H1 (cell line): ENCODE measurements at regions not wholly inside any gene's neighbourhood (a gene's known extent, or its start where the extent isn't known, plus 50 kb on each side); places are given as distances from the start of the nearest gene placed in this dataset.

Experiments used
- CTCF ChIA-PET: fragments of 300-600 bp; sonication (Branson Sonifier 250); formaldehyde crosslinking; loops from one replicate; lab custom pipeline; 2021; ENCODE audit not compliant: partially characterized antibody; lab: Charles Lee
- POLR2A ChIA-PET: fragments of 300-600 bp; sonication (Branson Sonifier 250); formaldehyde crosslinking; loops from one replicate; lab custom pipeline; 2021; ENCODE audit warnings: inconsistent platforms; ENCODE audit not compliant: partially characterized antibody; lab: Charles Lee
- DNase-seq, 2 experiments: peaks; one replicate each; pipeline versions ENCODE4 v3.0.0 to v3.0.0-alpha.2; 2010 to 2022; ENCODE audit warnings: low spot score in 2 of 2, low read depth in 1 of 2, mixed read lengths in 1 of 2
- FAIRE-seq: peaks from 2 replicates; lab custom pipeline; 2011; peaks lifted over from hg19 to GRCh38; lab: Jason Lieb, UNC
- H2AFZ ChIP-seq: 2 replicates; pipeline ENCODE4 v1.8.1; 2012; ENCODE audit warnings: low read length, inconsistent platforms
- H2AK5ac ChIP-seq: 2 replicates; pipeline ENCODE4 v1.6.1; 2013; ENCODE audit warnings: low read depth, low read length
- H2BK120ac ChIP-seq: replicated peaks from 2 replicates; pipeline ENCODE3; 2013; ENCODE audit warnings: low read depth, low read length, inconsistent platforms
- H2BK12ac ChIP-seq: 2 replicates; pipeline ENCODE4 v1.6.1; 2013; ENCODE audit warnings: low read depth, low read length
- H2BK15ac ChIP-seq: 2 replicates; pipeline ENCODE4 v1.6.1; 2013; ENCODE audit warnings: low read length
- H2BK20ac ChIP-seq: 2 replicates; pipeline ENCODE4 v1.6.1; 2013; ENCODE audit warnings: low read length
- H2BK5ac ChIP-seq: 2 replicates; pipeline ENCODE4 v1.6.1; 2013; ENCODE audit warnings: low read depth, low read length
- H3K14ac ChIP-seq: 2 replicates; pipeline ENCODE4 v1.6.1; 2013; ENCODE audit warnings: inconsistent platforms; ENCODE audit not compliant: insufficient read length
- H3K18ac ChIP-seq: 2 replicates; pipeline ENCODE4 v1.6.1; 2013; ENCODE audit warnings: low read length; ENCODE audit errors: extremely low read depth
- H3K23ac ChIP-seq: 2 replicates; pipeline ENCODE4 v1.6.1; 2013; ENCODE audit warnings: inconsistent platforms; ENCODE audit not compliant: insufficient read length
- H3K23me2 ChIP-seq: 2 replicates; pipeline ENCODE4 v1.6.1; 2013; ENCODE audit warnings: low read depth, low read length
- H3K27ac ChIP-seq: 2 replicates; pipeline ENCODE4 v1.6.1; 2011; ENCODE audit warnings: low read depth, low read length, inconsistent platforms
- H3K27me3 ChIP-seq, 4 experiments: replicated peaks in 1 of 4; 1 replicate in 1 of 4; 2 replicates in 3 of 4; pipeline versions ENCODE4 v1.6.1 to v1.8.1; 2011 to 2013; ENCODE audit warnings: low read length in 3 of 4, mild to moderate bottlenecking in 3 of 4, inconsistent platforms in 2 of 4, mixed read lengths in 2 of 4, moderate library complexity in 1 of 4; ENCODE audit not compliant: control insufficient read depth in 3 of 4, insufficient read depth in 3 of 4; ENCODE audit errors: extremely low read depth in 1 of 4
- H3K36me3 ChIP-seq, 4 experiments: 2 replicates each; pipeline versions ENCODE4 v1.6.1 to v1.8.1; 2011 to 2013; ENCODE audit warnings: mild to moderate bottlenecking in 4 of 4, low read length in 3 of 4, moderate library complexity in 2 of 4, control low read depth in 1 of 4, inconsistent platforms in 1 of 4; ENCODE audit not compliant: insufficient read depth in 4 of 4, control insufficient read depth in 2 of 4
- H3K4ac ChIP-seq: replicated peaks from 2 replicates; pipeline ENCODE3; 2013; ENCODE audit warnings: low read length, low read depth, mixed read lengths, inconsistent platforms; ENCODE audit not compliant: insufficient read length
- H3K4me1 ChIP-seq, 4 experiments: replicated peaks in 1 of 4; 1 replicate in 1 of 4; 2 replicates in 3 of 4; pipeline versions ENCODE4 v1.6.1 to v1.8.1; 2011 to 2013; ENCODE audit warnings: low read length in 3 of 4, inconsistent platforms in 2 of 4, mixed read lengths in 1 of 4; ENCODE audit not compliant: insufficient read depth in 4 of 4, control insufficient read depth in 3 of 4
- H3K4me2 ChIP-seq, 2 experiments: 2 replicates each; pipeline versions ENCODE4 v1.6.1 to v1.8.1; 2011 to 2013; ENCODE audit warnings: low read depth in 2 of 2, low read length in 2 of 2, control low read depth in 1 of 2, inconsistent platforms in 1 of 2, mild to moderate bottlenecking in 1 of 2; ENCODE audit not compliant: insufficient read depth in 1 of 2
- H3K4me3 ChIP-seq, 4 experiments: fragments of 200-600, 300-600 bp in 1 of 4; sonication (generic), shearing (Covaris generic), sonication (Bioruptor Twin) in 1 of 4; 2 replicates each; pipeline versions ENCODE4 v1.5.1 to v1.8.1; 2011 to 2016; ENCODE audit warnings: low read length in 4 of 4, low read depth in 3 of 4, control low read depth in 2 of 4, inconsistent platforms in 2 of 4, mild to moderate bottlenecking in 2 of 4, mixed read lengths in 1 of 4, moderate library complexity in 1 of 4; ENCODE audit not compliant: insufficient read depth in 2 of 4; ENCODE audit errors: extremely low read depth in 1 of 4
- H3K56ac ChIP-seq: replicated peaks from 2 replicates; pipeline ENCODE3; 2013; ENCODE audit warnings: low read depth, mild to moderate bottlenecking, mixed read lengths, low read length, inconsistent platforms; ENCODE audit not compliant: insufficient read length
- H3K79me1 ChIP-seq: 2 replicates; pipeline ENCODE4 v1.6.1; 2013; ENCODE audit warnings: low read depth, low read length, control low read depth
- H3K79me2 ChIP-seq, 2 experiments: 2 replicates each; pipeline versions ENCODE4 v1.6.1 to v1.8.1; 2012 to 2013; ENCODE audit warnings: low read length in 2 of 2, mild to moderate bottlenecking in 2 of 2, inconsistent platforms in 1 of 2; ENCODE audit not compliant: insufficient read depth in 2 of 2, control insufficient read depth in 1 of 2
- H3K9ac ChIP-seq, 4 experiments: replicated peaks in 1 of 4; 1 replicate in 1 of 4; 2 replicates in 3 of 4; pipeline versions ENCODE4 v1.6.1 to v1.8.1; 2011 to 2013; ENCODE audit warnings: low read depth in 3 of 4, low read length in 3 of 4, control low read depth in 2 of 4, mild to moderate bottlenecking in 2 of 4, moderate library complexity in 2 of 4, inconsistent platforms in 1 of 4; ENCODE audit errors: extremely low read depth in 1 of 4
- H3K9me3 ChIP-seq, 2 experiments: 2 replicates each; pipeline versions ENCODE4 v1.6.1 to v1.8.1; 2012 to 2013; ENCODE audit warnings: mild to moderate bottlenecking in 2 of 2, moderate library complexity in 2 of 2, control low read depth in 1 of 2, inconsistent platforms in 1 of 2, low read depth in 1 of 2, low read length in 1 of 2, mixed read lengths in 1 of 2; ENCODE audit not compliant: insufficient read depth in 2 of 2
- H4K20me1 ChIP-seq, 2 experiments: replicated peaks in 1 of 2; 2 replicates each; pipeline versions ENCODE3 to v1.8.1; 2011 to 2013; ENCODE audit warnings: inconsistent platforms in 2 of 2, low read length in 2 of 2, mild to moderate bottlenecking in 1 of 2; ENCODE audit not compliant: insufficient read depth in 2 of 2, control insufficient read depth in 1 of 2
- H4K5ac ChIP-seq: 2 replicates; pipeline ENCODE4 v1.6.1; 2013; ENCODE audit warnings: low read length, low read depth, mixed read lengths, inconsistent platforms; ENCODE audit not compliant: insufficient read length
- H4K8ac ChIP-seq: 2 replicates; pipeline ENCODE4 v1.8.0; 2013; ENCODE audit warnings: mild to moderate bottlenecking, moderate library complexity, low read length, inconsistent platforms; ENCODE audit not compliant: insufficient read depth; ENCODE audit errors: extremely low read depth
- H4K91ac ChIP-seq: replicated peaks from 2 replicates; pipeline ENCODE3; 2013; ENCODE audit warnings: low read length, mixed read lengths, inconsistent platforms; ENCODE audit not compliant: insufficient read length
- CTCF ChIP-seq, 3 experiments: IDR thresholded peaks; 1 replicate in 2 of 3; 2 replicates in 1 of 3; pipeline versions ENCODE4 v1.5.1 to v1.6.1; 2011; ENCODE audit warnings: low read length in 3 of 3, mild to moderate bottlenecking in 3 of 3, inconsistent platforms in 2 of 3, low read depth in 1 of 3, moderate library complexity in 1 of 3; ENCODE audit not compliant: insufficient read depth in 1 of 3; ENCODE audit errors: control extremely low read depth in 1 of 3
- GTF2F1 ChIP-seq: IDR thresholded peaks from 2 replicates; pipeline ENCODE4 v1.6.1; 2012; ENCODE audit warnings: low read depth, low read length, improper control_type of control experiment, borderline replicate concordance
- RNF2 ChIP-seq: fragments of 200-900, 300-1000 bp; sonication (generic); IDR thresholded peaks from 2 replicates; pipeline ENCODE4 v1.7.1; 2016; ENCODE audit warnings: borderline replicate concordance, low read depth, mild to moderate bottlenecking, antibody characterized with exemption, low read length; ENCODE audit not compliant: poor library complexity, severe bottlenecking; ENCODE audit errors: missing control alignments
- USF2 ChIP-seq: IDR thresholded peaks from 2 replicates; pipeline ENCODE4 v1.6.1; 2011; ENCODE audit warnings: low read length, improper control_type of control experiment
- WGBS, 2 experiments: shearing (Covaris generic) in 1 of 2; methylation state at CpG; one replicate each; pipeline versions ENCODE4 v1.1.6 to v1.1.7; 2013 to 2015; ENCODE audit warnings: low lambda C conversion rate in 2 of 2, mixed read lengths in 2 of 2, inconsistent platforms in 1 of 2, low coverage in 1 of 2, missing lambda C conversion rate in 1 of 2; ENCODE audit not compliant: insufficient replicate concordance in 2 of 2, insufficient coverage in 1 of 2, insufficient read length in 1 of 2; ENCODE audit errors: extremely low coverage in 1 of 2, missing lambda C conversion rate in 1 of 2; 5-methylcytosine and 5-hydroxymethylcytosine counted together
- TF ChIP-seq, protein P1 (sequence below): IDR thresholded peaks from 2 replicates; pipeline ENCODE4 v1.6.1; 2011; ENCODE audit warnings: low read depth, mild to moderate bottlenecking, low read length; ENCODE audit not compliant: insufficient read depth

GRCh38 chr10:6909905-6910560, 330.0 kb upstream of the PRKCQ start:
- H3K23me2 ChIP-seq = peaks cover 2% of the 10 kb centered on the region; the same call in 1 of the 2 replicates

More at GRCh38 chr10:6909905-6910560, 330.0 kb upstream of the PRKCQ start:
- Histone ChIP-seq H4K91ac (no peak overlapping the region), H3K36me3 (no peaks in the 10 kb centered on the region), H2BK120ac (no peak overlapping the region), H3K4ac (no peak overlapping the region), H4K5ac (no peak overlapping the region), H2BK15ac (no peak overlapping the region), H3K4me3 (no peak overlapping the region), H3K14ac (no peak overlapping the region), H4K20me1 (no peaks in the 10 kb centered on the region), H3K56ac (no peak overlapping the region), H2BK5ac (no peak overlapping the region), H2AK5ac (no peak overlapping the region), H3K79me1 (no peaks in the 10 kb centered on the region), H4K8ac (no peak overlapping the region), H3K18ac (no peak overlapping the region), H3K79me2 (no peaks in the 10 kb centered on the region), H3K4me1 (no peaks in the 10 kb centered on the region), H2AFZ (no peak overlapping the region), H3K9me3 (no peaks in the 10 kb centered on the region; a peak in 1 of 4 replicates), H2BK20ac (no peak overlapping the region), H3K4me2 (no peak overlapping the region), H3K27ac (no peak overlapping the region), H3K23ac (no peak overlapping the region), H3K27me3 (no peaks in the 10 kb centered on the region), H2BK12ac (no peak overlapping the region), H3K9ac (no peak overlapping the region)
- no peak for DNase-seq
- ChIA-PET POLR2A (no interaction called here), CTCF (interaction anchor here (1.5 to 1.9 kb wide), 2 partner anchors 8 to 10 kb away, joined by 3 to 6 read pairs; no protein-coding TSS in a partner anchor)
- WGBS, 2 experiments = 92% methylated on average over 6 of the region's 6 CpGs; no CpG with 5 or more reads in 1 of the 2 experiments
- TF ChIP-seq, protein P1, sequence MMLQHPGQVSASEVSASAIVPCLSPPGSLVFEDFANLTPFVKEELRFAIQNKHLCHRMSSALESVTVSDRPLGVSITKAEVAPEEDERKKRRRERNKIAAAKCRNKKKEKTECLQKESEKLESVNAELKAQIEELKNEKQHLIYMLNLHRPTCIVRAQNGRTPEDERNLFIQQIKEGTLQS = no peak
- TF ChIP-seq USF2 (no peak), CTCF (IDR thresholded peaks at IDR 0.05; ENCODE audit: control extremely low read depth in 1 of 3, insufficient read depth in 1 of 3, low read depth in 1 of 3, low read length in 3 of 3) (no peak), GTF2F1 (no peak), RNF2 (no peak)
- FAIRE-seq = no peak
